ENCODE measurements at regions not wholly inside any gene's neighbourhood (a gene's known extent, or its start where the extent isn't known, plus 50 kb on each side); places are given as distances from the start of the nearest gene placed in this dataset.

GRCh38 chr13:30140973-30141372 lies 166.4 kb downstream of the KATNAL1 start:
- Histone ChIP-seq H3K4me1 (ENCODE audit: control insufficient read depth, insufficient read depth, low read length) (peaks cover 6% of the 10 kb centered on the region), H3K27ac (ENCODE audit: low read length) (no peak overlapping the region), H3K4me3 (ENCODE audit: low read depth in 2 of 2, low read length in 2 of 2) (no peak overlapping the region), H3K9me3 (ENCODE audit: control insufficient read depth, insufficient read depth, low read depth, low read length) (no peaks in the 10 kb centered on the region), H3K27me3 (ENCODE audit: control insufficient read depth, insufficient read depth, low read length) (no peaks in the 10 kb centered on the region), H3K36me3 (ENCODE audit: control insufficient read depth, insufficient read depth, low read length) (no peaks in the 10 kb centered on the region)
- ChIA-PET POLR2A (no interaction called here), CTCF (no interaction called here)
- no TSS peak for BruUV-seq (replicated peaks)
- in situ Hi-C loops (cut with HindIII; ENCODE audit: low pct_unique_long_range_greater_than_20kb, low sequenced_read_pairs) (no loop called here), intact Hi-C loops (cut with micrococcal nuclease; ENCODE audit: unreplicated experiment) (no loop called here)
- no peak for TF ChIP-seq POLR2AphosphoS5 (IDR thresholded peaks at IDR 0.05; ENCODE audit: low read depth, low read length)
- TF ChIP-seq REST (IDR thresholded peaks at IDR 0.05; ENCODE audit: insufficient read depth in 1 of 2, low read depth in 2 of 2, low read length in 1 of 2): no peak
- no peak for TF ChIP-seq TCF7L2 (IDR thresholded peaks at IDR 0.05; ENCODE audit: low read depth, low read length)
- no peak for TF ChIP-seq SIN3A (IDR thresholded peaks at IDR 0.05; ENCODE audit: borderline replicate concordance, insufficient read depth, low read depth, low read length)
- no peak for TF ChIP-seq CTCF (IDR thresholded peaks at IDR 0.05)
- no peak for DNase-seq (ENCODE audit: low read depth, low spot score)
- no peak for ATAC-seq

DNA sequence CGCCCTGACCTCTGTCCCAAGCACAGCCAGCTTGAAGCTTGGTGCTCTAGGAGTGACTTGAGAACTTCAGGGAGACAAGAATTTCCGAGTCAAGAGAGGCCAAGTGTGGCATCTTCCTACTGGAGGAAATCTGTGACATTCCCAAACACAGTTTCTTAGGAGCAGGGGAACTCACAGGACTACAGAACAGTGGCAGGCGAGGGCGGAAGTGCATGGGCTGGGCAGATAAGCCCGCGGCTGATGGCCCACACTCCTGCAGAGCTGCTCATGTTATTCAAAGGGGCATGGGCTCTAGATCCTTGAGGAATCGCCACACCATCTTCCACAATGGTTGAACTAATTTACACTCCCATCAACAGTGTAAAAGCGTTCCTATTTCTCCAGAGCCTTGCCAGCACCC lies 168.8 kb downstream of the KATNAL1 start:
- no peak for TF ChIP-seq POLR2AphosphoS5 (IDR thresholded peaks at IDR 0.05; ENCODE audit: low read depth, low read length)
- no peak for TF ChIP-seq CTCF (IDR thresholded peaks at IDR 0.05)
- no peak for TF ChIP-seq REST (IDR thresholded peaks at IDR 0.05; ENCODE audit: insufficient read depth in 1 of 2, low read depth in 2 of 2, low read length in 1 of 2)
- no peak for TF ChIP-seq TCF7L2 (IDR thresholded peaks at IDR 0.05; ENCODE audit: low read depth, low read length)
- TF ChIP-seq SIN3A (IDR thresholded peaks at IDR 0.05; ENCODE audit: borderline replicate concordance, insufficient read depth, low read depth, low read length): no peak
- Histone ChIP-seq H3K27ac (ENCODE audit: low read length) (no peak overlapping the region), H3K27me3 (ENCODE audit: control insufficient read depth, insufficient read depth, low read length) (no peaks in the 10 kb centered on the region), H3K36me3 (ENCODE audit: control insufficient read depth, insufficient read depth, low read length) (no peaks in the 10 kb centered on the region), H3K9me3 (ENCODE audit: control insufficient read depth, insufficient read depth, low read depth, low read length) (no peaks in the 10 kb centered on the region), H3K4me3 (ENCODE audit: low read depth in 2 of 2, low read length in 2 of 2) (no peak overlapping the region), H3K4me1 (ENCODE audit: control insufficient read depth, insufficient read depth, low read length) (peaks cover 6% of the 10 kb centered on the region)
- ChIA-PET CTCF (no interaction called here), POLR2A (no interaction called here)
- in situ Hi-C loops (cut with HindIII; ENCODE audit: low pct_unique_long_range_greater_than_20kb, low sequenced_read_pairs) (no loop called here), intact Hi-C loops (cut with micrococcal nuclease; ENCODE audit: unreplicated experiment) (no loop called here)
- DNase-seq (ENCODE audit: low read depth, low spot score): no peak
- no peak for ATAC-seq
- no TSS peak for BruUV-seq (replicated peaks)
